Endodermal cell (in vitro differentiated cells): ENCODE measurements at regions not wholly inside any gene's neighbourhood (a gene's known extent, or its start where the extent isn't known, plus 50 kb on each side); places are given as distances from the start of the nearest gene placed in this dataset.
"Not testable (repeated sequence)": the region's sequence is repeated elsewhere in the genome, so short reads cannot be mapped to it uniquely, and the experiment has no call there.

Source experiments
- DNase-seq: peaks from one replicate; pipeline ENCODE4 v3.0.0-alpha.2; 2017
- H3K27ac ChIP-seq: 2 replicates; pipeline ENCODE4 v1.5.1; 2013; ENCODE audit warnings: mild to moderate bottlenecking, low read depth, low read length, moderate library complexity
- H3K27me3 ChIP-seq: 2 replicates; pipeline ENCODE4 v1.6.1; 2013; ENCODE audit warnings: mild to moderate bottlenecking, low read length, moderate library complexity; ENCODE audit not compliant: insufficient read depth, control insufficient read depth, poor library complexity, severe bottlenecking
- H3K36me3 ChIP-seq: 2 replicates; pipeline ENCODE4 v1.7.0; 2013; ENCODE audit warnings: mild to moderate bottlenecking, low read length, moderate library complexity; ENCODE audit not compliant: control insufficient read depth, insufficient read depth
- H3K4me1 ChIP-seq: one replicate; pipeline ENCODE4 v1.7.0; 2013; ENCODE audit warnings: low read length; ENCODE audit not compliant: control insufficient read depth, insufficient read depth
- H3K4me3 ChIP-seq: 2 replicates; pipeline ENCODE4 v1.5.1; 2013; ENCODE audit warnings: mild to moderate bottlenecking, low read length, moderate library complexity
- H3K9ac ChIP-seq: 2 replicates; pipeline ENCODE4 v1.6.1; 2013; ENCODE audit warnings: mild to moderate bottlenecking, low read length, moderate library complexity; ENCODE audit not compliant: poor library complexity, severe bottlenecking; ENCODE audit errors: extremely low read depth
- H3K9me3 ChIP-seq: 2 replicates; pipeline ENCODE4 v1.6.1; 2013; ENCODE audit warnings: mild to moderate bottlenecking, low read length, moderate library complexity; ENCODE audit not compliant: control insufficient read depth
- H3K27ac Mint-ChIP-seq: 2 replicates; pipeline ENCODE4 v1.8.0; 2020; ENCODE audit warnings: mixed read lengths
- H3K27me3 Mint-ChIP-seq: 2 replicates; pipeline ENCODE4 v1.8.0; 2021; ENCODE audit warnings: mild to moderate bottlenecking, mixed read lengths; ENCODE audit not compliant: insufficient read depth
- H3K36me3 Mint-ChIP-seq: 2 replicates; pipeline ENCODE4 v1.8.0; 2020; ENCODE audit warnings: low read depth, mixed read lengths
- H3K4me1 Mint-ChIP-seq: 2 replicates; pipeline ENCODE4 v1.8.0; 2020; ENCODE audit warnings: mixed read lengths
- H3K4me3 Mint-ChIP-seq: 2 replicates; pipeline ENCODE4 v1.8.0; 2020; ENCODE audit warnings: mild to moderate bottlenecking, moderate library complexity, mixed read lengths
- H3K9me3 Mint-ChIP-seq: 2 replicates; pipeline ENCODE4 v1.8.0; 2020; ENCODE audit warnings: mild to moderate bottlenecking, mixed read lengths
- WGBS, 2 experiments: methylation state at CpG; one replicate each; pipeline versions ENCODE4 v1.1.5 to v1.1.7; 2013; ENCODE audit warnings: missing lambda C conversion rate in 2 of 2, mixed read lengths in 1 of 2; ENCODE audit not compliant: insufficient coverage in 1 of 2, insufficient read length in 1 of 2; 5-methylcytosine and 5-hydroxymethylcytosine counted together

GRCh38 chr16:46396131-46396882 lies 224.9 kb downstream of the SHCBP1 start:
- H3K27me3 ChIP-seq, H3K4me1 Mint-ChIP-seq, H3K4me1 ChIP-seq, H3K9me3 ChIP-seq, H3K4me3 Mint-ChIP-seq, H3K4me3 ChIP-seq, H3K27me3 Mint-ChIP-seq, H3K36me3 ChIP-seq, H3K9ac ChIP-seq, H3K27ac ChIP-seq, H3K27ac Mint-ChIP-seq, DNase-seq, H3K9me3 Mint-ChIP-seq, H3K36me3 Mint-ChIP-seq: not testable (repeated sequence)
- WGBS, 2 experiments: 79 to 83% methylated on average over 31 of the region's 31 CpGs

DNA sequence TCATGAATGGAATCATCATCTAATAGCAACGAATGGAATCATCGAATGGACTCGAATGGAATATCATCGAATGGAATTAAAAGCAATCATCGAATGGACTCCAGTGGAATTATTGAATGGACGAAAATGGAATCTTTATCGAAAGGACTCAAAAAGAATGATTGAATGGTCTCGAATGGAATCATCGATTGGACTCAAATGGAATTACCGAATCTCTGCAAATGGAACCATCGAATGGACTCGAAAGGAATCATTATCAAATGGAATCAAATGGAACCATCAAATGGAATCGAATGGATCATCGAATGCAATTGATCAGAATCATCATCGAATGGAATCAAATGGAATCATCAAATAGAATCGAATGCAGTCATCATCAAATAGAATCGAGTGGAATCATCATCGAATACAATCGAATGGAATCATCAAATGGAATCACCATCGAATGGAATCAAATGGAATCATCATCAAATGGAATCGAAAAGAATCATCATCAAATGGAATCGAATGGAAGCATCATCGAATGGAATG lies 225.7 kb downstream of the SHCBP1 start:
- H3K9me3 Mint-ChIP-seq, H3K27ac ChIP-seq, H3K9me3 ChIP-seq, H3K36me3 Mint-ChIP-seq, H3K27me3 Mint-ChIP-seq, H3K4me1 Mint-ChIP-seq, H3K4me1 ChIP-seq, DNase-seq, H3K4me3 ChIP-seq, H3K27ac Mint-ChIP-seq, H3K4me3 Mint-ChIP-seq, H3K9ac ChIP-seq, H3K27me3 ChIP-seq, H3K36me3 ChIP-seq: not testable (repeated sequence)
- 84 to 86% methylated on average over 23 of the region's 23 CpGs for WGBS, 2 experiments

DNA sequence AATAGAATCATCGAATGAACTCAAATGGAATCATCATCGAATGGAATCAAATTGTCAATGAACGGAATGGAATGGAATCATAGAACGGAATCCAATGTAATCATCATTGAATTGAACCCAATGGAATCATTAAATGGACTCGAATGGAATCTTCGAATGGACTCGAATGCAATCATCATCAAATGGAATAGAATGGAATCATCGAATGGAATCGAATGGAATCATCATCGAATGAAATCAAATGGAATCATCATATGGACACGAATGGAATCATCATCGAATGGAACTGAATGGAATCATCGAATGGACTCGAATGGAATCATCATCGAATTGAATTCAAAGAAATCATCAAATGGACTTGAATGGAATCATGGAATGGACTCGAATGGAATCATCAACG lies 226.2 kb downstream of the SHCBP1 start:
- not testable (repeated sequence) for H3K9me3 ChIP-seq, H3K4me1 ChIP-seq, H3K27ac ChIP-seq, H3K36me3 Mint-ChIP-seq, H3K4me1 Mint-ChIP-seq, H3K27ac Mint-ChIP-seq, H3K9ac ChIP-seq, H3K4me3 ChIP-seq, H3K27me3 ChIP-seq, H3K4me3 Mint-ChIP-seq, H3K27me3 Mint-ChIP-seq, H3K36me3 ChIP-seq, DNase-seq, H3K9me3 Mint-ChIP-seq
- WGBS, 2 experiments: 78 to 89% methylated on average over 15 to 16 of the region's 17 CpGs

DNA sequence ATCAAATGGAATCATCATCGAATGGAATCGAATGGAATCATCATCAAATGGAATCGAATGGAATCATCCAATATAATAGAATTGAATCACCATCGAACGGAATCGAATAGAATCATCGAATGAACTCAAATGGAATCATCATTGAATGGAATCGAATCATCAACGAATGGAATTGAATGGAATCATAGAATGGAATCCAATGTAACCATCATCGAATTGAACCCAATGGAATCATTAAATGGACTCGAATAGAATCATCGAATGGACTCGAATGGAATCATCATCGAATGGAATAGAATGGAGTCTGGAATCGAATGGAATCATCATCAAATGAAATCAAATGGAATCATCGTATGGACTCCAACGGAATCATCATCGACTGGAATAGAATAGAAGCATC lies 227.0 kb downstream of the SHCBP1 start:
- 67 to 78% methylated on average over 18 of the region's 18 CpGs for WGBS, 2 experiments
- not testable (repeated sequence) for H3K27me3 Mint-ChIP-seq, H3K36me3 ChIP-seq, H3K9ac ChIP-seq, H3K27ac ChIP-seq, H3K4me3 ChIP-seq, H3K27me3 ChIP-seq, H3K4me3 Mint-ChIP-seq, H3K9me3 Mint-ChIP-seq, DNase-seq, H3K27ac Mint-ChIP-seq, H3K4me1 ChIP-seq, H3K4me1 Mint-ChIP-seq, H3K36me3 Mint-ChIP-seq
- H3K9me3 ChIP-seq: peaks cover 15% of the 10 kb centered on the region

DNA sequence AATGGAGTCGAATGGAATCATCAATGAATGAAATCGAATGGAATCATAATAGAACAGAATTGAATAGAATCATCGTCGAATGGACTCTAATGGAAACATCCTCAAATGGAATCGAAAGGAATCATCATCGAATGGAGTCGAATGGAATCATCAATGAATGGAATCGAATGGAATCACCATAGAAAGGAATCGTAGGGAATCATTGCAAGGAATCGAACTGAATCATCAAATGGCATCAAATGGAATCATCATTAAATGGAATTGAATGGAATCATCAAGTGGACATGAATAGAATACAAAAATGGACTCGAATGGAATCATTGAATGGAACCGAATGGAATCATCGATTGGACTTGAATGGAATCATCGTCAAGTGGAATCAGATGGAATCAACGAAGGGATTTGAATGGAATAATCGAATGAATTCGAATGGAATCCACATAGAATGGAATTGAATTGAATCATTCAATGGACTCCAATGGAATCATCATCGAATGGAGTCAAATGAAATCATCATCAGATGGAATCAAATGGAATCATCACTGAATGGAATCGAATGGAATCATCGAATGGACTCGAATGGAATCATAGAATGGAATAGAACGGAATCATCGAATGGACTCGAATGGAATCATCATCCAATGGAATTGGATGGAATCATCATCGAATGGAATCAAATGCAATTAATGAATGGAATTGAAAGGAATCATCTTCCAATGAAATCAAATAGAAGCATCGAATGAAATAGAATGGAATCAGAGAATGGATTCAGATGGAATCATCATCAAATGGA lies 228.1 kb downstream of the SHCBP1 start:
- H3K4me1 Mint-ChIP-seq, H3K36me3 ChIP-seq, H3K9ac ChIP-seq, H3K27ac Mint-ChIP-seq, H3K4me3 ChIP-seq, H3K4me1 ChIP-seq, H3K36me3 Mint-ChIP-seq, DNase-seq, H3K27me3 Mint-ChIP-seq, H3K9me3 Mint-ChIP-seq, H3K27me3 ChIP-seq, H3K4me3 Mint-ChIP-seq, H3K27ac ChIP-seq: not testable (repeated sequence)
- H3K9me3 ChIP-seq: peaks cover 16% of the 10 kb centered on the region
- WGBS, 2 experiments: 79 to 85% methylated on average over 20 of the region's 26 CpGs

DNA sequence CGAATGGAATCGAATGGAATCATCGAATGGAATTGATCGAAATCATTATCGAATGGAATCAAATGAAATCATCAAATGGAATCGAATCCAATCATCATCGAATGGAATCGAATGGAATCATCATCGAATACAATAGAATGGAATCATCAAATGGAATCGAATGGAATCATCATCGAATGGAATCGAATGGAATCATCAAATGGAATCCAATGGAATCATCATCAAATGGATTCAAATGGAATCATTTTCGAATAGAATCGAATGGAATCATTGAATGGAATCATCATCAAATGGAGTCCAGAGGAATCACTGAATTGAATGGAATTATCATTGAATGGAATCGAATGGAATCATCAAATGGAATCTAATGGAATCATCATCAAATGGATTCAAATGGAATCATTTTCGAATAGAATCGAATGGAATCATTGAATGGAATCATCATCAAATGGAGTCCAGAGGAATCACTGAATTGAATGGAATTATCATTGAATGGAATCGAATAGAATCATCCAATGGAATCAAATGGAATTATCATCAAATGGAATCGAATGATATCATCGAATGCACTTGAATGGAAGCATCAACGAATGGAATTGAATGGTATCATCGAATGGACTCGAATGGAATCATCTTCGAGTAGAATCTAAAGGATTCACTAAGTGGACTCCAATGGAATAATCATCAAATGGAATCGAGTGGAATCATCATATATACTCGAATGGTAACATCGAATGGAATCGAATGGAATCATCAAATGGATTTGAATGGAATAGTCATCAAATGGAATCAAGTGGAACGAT lies 230.3 kb downstream of the SHCBP1 start:
- not testable (repeated sequence) for H3K4me1 ChIP-seq, H3K36me3 ChIP-seq, H3K27ac ChIP-seq, H3K9me3 Mint-ChIP-seq, H3K27ac Mint-ChIP-seq, H3K27me3 ChIP-seq, H3K4me3 ChIP-seq, H3K27me3 Mint-ChIP-seq, H3K36me3 Mint-ChIP-seq, H3K9ac ChIP-seq, H3K4me3 Mint-ChIP-seq, DNase-seq, H3K4me1 Mint-ChIP-seq
- 82 to 85% methylated on average over 29 of the region's 29 CpGs for WGBS, 2 experiments
- peaks cover 16% of the 10 kb centered on the region for H3K9me3 ChIP-seq
